ENCODE measurements at regions not wholly inside any gene's neighbourhood (a gene's known extent, or its start where the extent isn't known, plus 50 kb on each side); places are given as distances from the start of the nearest gene placed in this dataset.

DNA sequence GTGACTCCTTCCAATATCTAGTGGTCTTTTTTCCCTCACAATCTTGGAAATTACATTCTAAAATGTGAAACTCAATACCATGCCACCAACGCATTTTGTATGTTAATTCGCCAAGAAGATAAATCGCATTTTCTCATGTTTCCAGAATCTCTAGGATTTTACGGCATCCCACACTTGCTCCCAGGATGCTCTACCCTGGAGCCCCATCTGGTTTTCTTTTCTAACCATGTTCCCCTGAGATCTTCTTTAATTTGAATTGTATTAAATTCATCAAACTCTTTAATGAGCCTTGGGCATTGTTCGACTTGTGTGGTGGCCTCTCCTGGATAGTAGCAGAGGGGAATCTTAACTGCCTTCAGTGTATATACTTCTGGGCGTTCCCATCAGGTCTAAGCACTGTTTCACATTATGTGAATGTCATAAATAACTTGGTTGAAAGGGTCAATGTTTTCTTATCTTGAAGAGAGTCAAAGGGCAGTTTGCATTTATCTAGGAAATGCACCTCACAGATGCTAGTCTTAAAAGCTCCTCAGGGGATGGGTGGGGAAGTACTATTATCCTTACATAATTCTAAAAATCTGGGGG, 169.1 kb upstream of the MEOX2 start:
- TF ChIP-seq, protein P1, sequence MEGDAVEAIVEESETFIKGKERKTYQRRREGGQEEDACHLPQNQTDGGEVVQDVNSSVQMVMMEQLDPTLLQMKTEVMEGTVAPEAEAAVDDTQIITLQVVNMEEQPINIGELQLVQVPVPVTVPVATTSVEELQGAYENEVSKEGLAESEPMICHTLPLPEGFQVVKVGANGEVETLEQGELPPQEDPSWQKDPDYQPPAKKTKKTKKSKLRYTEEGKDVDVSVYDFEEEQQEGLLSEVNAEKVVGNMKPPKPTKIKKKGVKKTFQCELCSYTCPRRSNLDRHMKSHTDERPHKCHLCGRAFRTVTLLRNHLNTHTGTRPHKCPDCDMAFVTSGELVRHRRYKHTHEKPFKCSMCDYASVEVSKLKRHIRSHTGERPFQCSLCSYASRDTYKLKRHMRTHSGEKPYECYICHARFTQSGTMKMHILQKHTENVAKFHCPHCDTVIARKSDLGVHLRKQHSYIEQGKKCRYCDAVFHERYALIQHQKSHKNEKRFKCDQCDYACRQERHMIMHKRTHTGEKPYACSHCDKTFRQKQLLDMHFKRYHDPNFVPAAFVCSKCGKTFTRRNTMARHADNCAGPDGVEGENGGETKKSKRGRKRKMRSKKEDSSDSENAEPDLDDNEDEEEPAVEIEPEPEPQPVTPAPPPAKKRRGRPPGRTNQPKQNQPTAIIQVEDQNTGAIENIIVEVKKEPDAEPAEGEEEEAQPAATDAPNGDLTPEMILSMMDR (IDR thresholded peaks at IDR 0.05; ENCODE audit: low read length): no peak
- TF ChIP-seq EZH2 (optimal IDR thresholded peaks at IDR 0.05; ENCODE audit: low read depth, low read length) (no peak), EZH2phosphoT487 (IDR thresholded peaks at IDR 0.05; ENCODE audit: low read length) (no peak)

All from MM.1S (cell line).